ENCODE measurements at regions not wholly inside any gene's neighbourhood (a gene's known extent, or its start where the extent isn't known, plus 50 kb on each side); places are given as distances from the start of the nearest gene placed in this dataset.

DNA sequence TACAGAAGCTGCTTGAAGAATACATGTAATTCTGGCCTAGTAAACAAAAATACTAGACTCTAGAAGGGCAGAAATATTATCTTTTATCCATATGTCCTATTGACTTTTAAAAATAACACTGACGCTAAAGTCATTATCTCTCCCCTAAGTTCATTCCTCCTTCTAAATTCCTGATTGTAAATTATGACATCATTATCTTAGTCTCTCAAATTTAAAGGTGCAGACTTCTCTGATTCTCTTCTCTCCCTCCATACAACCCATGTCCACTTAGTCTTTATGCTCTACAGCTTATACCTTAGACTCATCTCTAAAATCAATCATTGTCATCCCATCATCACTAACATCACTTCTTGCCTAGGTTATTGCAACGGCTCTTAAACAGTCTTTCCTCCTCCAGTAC, 327.9 kb upstream of the GRIA3 start:
- in situ Hi-C loops (cut with MboI) = no loop called here
- SMC1A ChIA-PET (ENCODE audit: uncharacterized antibody, unreplicated experiment) = interaction anchor here (1.4 kb wide), 1 partner anchor 14 kb away, joined by 3 read pairs; no protein-coding TSS in a partner anchor
- POLR2A ChIA-PET = no interaction called here
- Histone ChIP-seq H4K20me1 (ENCODE audit: control insufficient read depth, insufficient read depth) (no peaks in the 10 kb centered on the region), H3K27ac (ENCODE audit: control insufficient read depth, insufficient read depth) (no peak overlapping the region), H3K9ac (ENCODE audit: control insufficient read depth, insufficient read depth, low read length) (no peak overlapping the region), H3K27me3 (replicated peaks in 1 of 2; ENCODE audit: control insufficient read depth in 2 of 2, insufficient read depth in 2 of 2, low read length in 1 of 2) (no peaks in the 10 kb centered on the region), H3K36me3 (ENCODE audit: control insufficient read depth in 2 of 2, insufficient read depth in 2 of 2, low read length in 1 of 2) (no peaks in the 10 kb centered on the region), H3K9me3 (replicated peaks; ENCODE audit: control insufficient read depth, insufficient read depth, low read length) (no peaks in the 10 kb centered on the region), H3K4me2 (ENCODE audit: control insufficient read depth, insufficient read depth) (no peak overlapping the region), H2AFZ (ENCODE audit: control insufficient read depth, low read depth, low read length) (no peak overlapping the region), H3K4me1 (ENCODE audit: control insufficient read depth, insufficient read depth, low read length) (no peaks in the 10 kb centered on the region), H3K79me2 (ENCODE audit: control insufficient read depth, insufficient read depth, low read length) (no peaks in the 10 kb centered on the region), H3K4me3 (no peak overlapping the region)
- ATAC-seq (no peak), FAIRE-seq (no peak), DNase-seq (ENCODE audit: low read depth, low spot score) (no peak)
- TF ChIP-seq TAF1 (IDR thresholded peaks at IDR 0.05; ENCODE audit: borderline replicate concordance, low read depth, low read length) (no peak), POU2F2 (IDR thresholded peaks at IDR 0.05; ENCODE audit: borderline replicate concordance, low read depth, low read length) (no peak), JUNB (IDR thresholded peaks at IDR 0.05) (no peak), ATF7 (IDR thresholded peaks at IDR 0.05; ENCODE audit: low read depth) (0 out of 2 replicates have a peak, but pooled peaks have one; percentile 22)
- intact Hi-C loops (cut with micrococcal nuclease; ENCODE audit: unreplicated experiment) = no loop called here
- RAD21 ChIA-PET (ENCODE audit: unreplicated experiment) = no interaction called here
- no TSS peak for BruUV-seq (replicated peaks)
- CTCF ChIA-PET = no interaction called here
- 11% methylated on average over 2 of the region's 2 CpGs for WGBS (ENCODE audit: insufficient coverage, insufficient replicate concordance, low lambda C conversion rate, missing lambda C conversion rate)

DNA sequence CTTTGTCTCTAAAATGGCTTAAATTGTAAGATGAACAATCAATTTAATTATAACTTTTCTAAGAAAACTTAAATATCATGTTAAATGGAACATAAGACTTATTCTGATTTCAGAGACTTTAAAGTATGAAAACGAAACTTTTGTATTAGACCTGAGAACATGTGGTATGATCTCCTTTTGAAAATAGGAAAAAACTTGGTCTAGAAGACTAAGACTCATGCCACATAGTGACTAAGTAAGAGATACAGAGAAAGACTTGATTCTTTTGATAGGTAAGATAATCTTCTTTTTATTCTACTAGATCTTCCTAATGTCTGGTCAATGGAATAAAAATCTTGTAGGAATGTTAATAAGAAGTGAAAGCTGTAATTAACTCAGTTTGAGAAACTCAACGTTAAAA, 326.3 kb upstream of the GRIA3 start:
- CTCF ChIA-PET = interaction anchor here (0.9 kb wide), 1 partner anchor 255 kb away, joined by 3 read pairs; no protein-coding TSS in a partner anchor
- RAD21 ChIA-PET (ENCODE audit: unreplicated experiment) = no interaction called here
- DNase-seq (ENCODE audit: low read depth, low spot score) (no peak), ATAC-seq (no peak), FAIRE-seq (no peak)
- no TSS peak for BruUV-seq (replicated peaks)
- Histone ChIP-seq H3K9ac (ENCODE audit: control insufficient read depth, insufficient read depth, low read length) (no peak overlapping the region), H3K4me3 (no peak overlapping the region), H4K20me1 (ENCODE audit: control insufficient read depth, insufficient read depth) (no peaks in the 10 kb centered on the region), H2AFZ (ENCODE audit: control insufficient read depth, low read depth, low read length) (no peak overlapping the region), H3K79me2 (ENCODE audit: control insufficient read depth, insufficient read depth, low read length) (no peaks in the 10 kb centered on the region), H3K9me3 (replicated peaks; ENCODE audit: control insufficient read depth, insufficient read depth, low read length) (no peaks in the 10 kb centered on the region), H3K36me3 (ENCODE audit: control insufficient read depth in 2 of 2, insufficient read depth in 2 of 2, low read length in 1 of 2) (no peaks in the 10 kb centered on the region), H3K27ac (ENCODE audit: control insufficient read depth, insufficient read depth) (no peak overlapping the region), H3K4me2 (ENCODE audit: control insufficient read depth, insufficient read depth) (no peak overlapping the region), H3K27me3 (replicated peaks in 1 of 2; ENCODE audit: control insufficient read depth in 2 of 2, insufficient read depth in 2 of 2, low read length in 1 of 2) (no peaks in the 10 kb centered on the region), H3K4me1 (ENCODE audit: control insufficient read depth, insufficient read depth, low read length) (no peaks in the 10 kb centered on the region)
- SMC1A ChIA-PET (ENCODE audit: uncharacterized antibody, unreplicated experiment) = interaction anchor here (0.8 kb wide), 1 partner anchor 13 kb away, joined by 5 read pairs; no protein-coding TSS in a partner anchor
- 2% methylated on average over 2 of the region's 2 CpGs for whole genome bisulfite sequencing (ENCODE audit: insufficient coverage, insufficient replicate concordance, low lambda C conversion rate, missing lambda C conversion rate)
- intact Hi-C loops (cut with micrococcal nuclease; ENCODE audit: unreplicated experiment) (no loop called here), in situ Hi-C loops (cut with MboI) (no loop called here)
- POLR2A ChIA-PET = no interaction called here
- no peak for TF ChIP-seq SMAD1 (IDR thresholded peaks at IDR 0.05; ENCODE audit: low read depth, partially characterized antibody)
- TF ChIP-seq SREBF1 (IDR thresholded peaks at IDR 0.05; ENCODE audit: low read length) = no peak
- no peak for TF ChIP-seq IRF4 (IDR thresholded peaks at IDR 0.05; ENCODE audit: low read depth, low read length)
- TF ChIP-seq, protein P1, sequence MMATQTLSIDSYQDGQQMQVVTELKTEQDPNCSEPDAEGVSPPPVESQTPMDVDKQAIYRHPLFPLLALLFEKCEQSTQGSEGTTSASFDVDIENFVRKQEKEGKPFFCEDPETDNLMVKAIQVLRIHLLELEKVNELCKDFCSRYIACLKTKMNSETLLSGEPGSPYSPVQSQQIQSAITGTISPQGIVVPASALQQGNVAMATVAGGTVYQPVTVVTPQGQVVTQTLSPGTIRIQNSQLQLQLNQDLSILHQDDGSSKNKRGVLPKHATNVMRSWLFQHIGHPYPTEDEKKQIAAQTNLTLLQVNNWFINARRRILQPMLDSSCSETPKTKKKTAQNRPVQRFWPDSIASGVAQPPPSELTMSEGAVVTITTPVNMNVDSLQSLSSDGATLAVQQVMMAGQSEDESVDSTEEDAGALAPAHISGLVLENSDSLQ (IDR thresholded peaks at IDR 0.05) = no peak
- TF ChIP-seq, protein P2, sequence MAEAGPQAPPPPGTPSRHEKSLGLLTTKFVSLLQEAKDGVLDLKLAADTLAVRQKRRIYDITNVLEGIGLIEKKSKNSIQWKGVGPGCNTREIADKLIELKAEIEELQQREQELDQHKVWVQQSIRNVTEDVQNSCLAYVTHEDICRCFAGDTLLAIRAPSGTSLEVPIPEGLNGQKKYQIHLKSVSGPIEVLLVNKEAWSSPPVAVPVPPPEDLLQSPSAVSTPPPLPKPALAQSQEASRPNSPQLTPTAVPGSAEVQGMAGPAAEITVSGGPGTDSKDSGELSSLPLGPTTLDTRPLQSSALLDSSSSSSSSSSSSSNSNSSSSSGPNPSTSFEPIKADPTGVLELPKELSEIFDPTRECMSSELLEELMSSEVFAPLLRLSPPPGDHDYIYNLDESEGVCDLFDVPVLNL (IDR thresholded peaks at IDR 0.05; ENCODE audit: low read depth, low read length) = no peak
- no peak for TF ChIP-seq TAF1 (IDR thresholded peaks at IDR 0.05; ENCODE audit: borderline replicate concordance, low read depth, low read length)
- no peak for TF ChIP-seq RELA (IDR thresholded peaks at IDR 0.05; ENCODE audit: borderline replicate concordance, partially characterized antibody)
- TF ChIP-seq PML (IDR thresholded peaks at IDR 0.05; ENCODE audit: low read length) = no peak
- TF ChIP-seq NFXL1 (IDR thresholded peaks at IDR 0.05; ENCODE audit: borderline replicate concordance) = no peak
- TF ChIP-seq, protein P3, sequence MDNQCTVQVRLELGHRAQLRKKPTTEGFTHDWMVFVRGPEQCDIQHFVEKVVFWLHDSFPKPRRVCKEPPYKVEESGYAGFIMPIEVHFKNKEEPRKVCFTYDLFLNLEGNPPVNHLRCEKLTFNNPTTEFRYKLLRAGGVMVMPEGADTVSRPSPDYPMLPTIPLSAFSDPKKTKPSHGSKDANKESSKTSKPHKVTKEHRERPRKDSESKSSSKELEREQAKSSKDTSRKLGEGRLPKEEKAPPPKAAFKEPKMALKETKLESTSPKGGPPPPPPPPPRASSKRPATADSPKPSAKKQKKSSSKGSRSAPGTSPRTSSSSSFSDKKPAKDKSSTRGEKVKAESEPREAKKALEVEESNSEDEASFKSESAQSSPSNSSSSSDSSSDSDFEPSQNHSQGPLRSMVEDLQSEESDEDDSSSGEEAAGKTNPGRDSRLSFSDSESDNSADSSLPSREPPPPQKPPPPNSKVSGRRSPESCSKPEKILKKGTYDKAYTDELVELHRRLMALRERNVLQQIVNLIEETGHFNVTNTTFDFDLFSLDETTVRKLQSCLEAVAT (IDR thresholded peaks at IDR 0.05) = no peak
- TF ChIP-seq MTA2 (IDR thresholded peaks at IDR 0.05; ENCODE audit: low read depth) = no peak

Data from GM12878 (cell line).